GM12878 (cell line): ENCODE measurements at regions not wholly inside any gene's neighbourhood (a gene's known extent, or its start where the extent isn't known, plus 50 kb on each side); places are given as distances from the start of the nearest gene placed in this dataset.

Source experiments
- EZH2 ChIP-seq: IDR thresholded peaks from 2 replicates; pipeline ENCODE4 v1.6.1; 2012; ENCODE audit warnings: low read depth, mild to moderate bottlenecking, control low read depth, inconsistent platforms, low read length, borderline replicate concordance; ENCODE audit not compliant: control insufficient read depth
- GABPA ChIP-seq: IDR thresholded peaks from 2 replicates; pipeline ENCODE4 v1.6.1; 2014; ENCODE audit warnings: antibody characterized with exemption, low read depth, mild to moderate bottlenecking, inconsistent platforms
- HDAC6 ChIP-seq: fragments of 200-600 bp; sonication (generic); IDR thresholded peaks from one replicate; pipeline ENCODE4 v1.8.0; 2017; ENCODE audit warnings: antibody characterized with exemption; ENCODE audit not compliant: unreplicated experiment
- NR2C2 ChIP-seq: IDR thresholded peaks from 2 replicates; pipeline ENCODE4 v1.6.1; 2011; ENCODE audit warnings: borderline replicate concordance, low read depth; ENCODE audit not compliant: control insufficient read depth, insufficient read length
- POLR2A ChIP-seq: IDR thresholded peaks from 2 replicates; pipeline ENCODE4 v1.6.1; 2011; ENCODE audit warnings: low read depth, mild to moderate bottlenecking, low read length
- TF ChIP-seq, protein P1 (sequence below): IDR thresholded peaks from 2 replicates; pipeline ENCODE4 v1.6.1; 2012; ENCODE audit warnings: low read length, inconsistent platforms
- TF ChIP-seq, protein P2 (sequence below), 3 experiments: IDR thresholded peaks in 2 of 3; conservative IDR thresholded peaks in 1 of 3; 2 replicates each; pipeline ENCODE4 v1.5.1; 2011; ENCODE audit warnings: low read depth in 3 of 3, low read length in 3 of 3, mild to moderate bottlenecking in 3 of 3, control low read depth in 2 of 3, moderate library complexity in 2 of 3, inconsistent platforms in 1 of 3, mixed read lengths in 1 of 3; ENCODE audit not compliant: control insufficient read depth in 2 of 3, insufficient read depth in 1 of 3; ENCODE audit errors: extremely low read depth in 1 of 3
- TF ChIP-seq, protein P3 (sequence below): IDR thresholded peaks from 2 replicates; pipeline ENCODE4 v1.6.1; 2012; ENCODE audit warnings: low read depth, low read length, improper control_type of control experiment

DNA sequence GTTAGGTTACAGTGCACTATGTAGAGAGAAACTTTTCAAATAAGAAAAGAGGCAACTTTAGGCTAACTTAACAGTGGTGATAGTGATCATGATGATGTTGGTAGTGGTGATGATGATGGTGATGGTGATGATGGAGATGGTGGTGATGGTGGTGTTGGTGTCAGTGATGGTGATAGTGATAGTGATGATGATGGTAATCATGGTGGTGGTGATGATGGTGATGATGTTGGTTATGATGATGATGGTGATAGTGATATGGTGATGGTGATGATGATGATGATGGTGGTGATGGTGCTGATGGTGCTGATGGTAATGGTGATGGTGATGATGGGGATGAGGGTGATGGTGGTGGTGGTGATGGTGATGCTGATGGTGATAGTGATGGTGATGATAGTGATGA, 107.4 kb downstream of the DLL1 start:
- TF ChIP-seq EZH2 (no peak), HDAC6 (no peak), NR2C2 (no peak), POLR2A (no peak), GABPA (no peak)
- TF ChIP-seq, protein P1, sequence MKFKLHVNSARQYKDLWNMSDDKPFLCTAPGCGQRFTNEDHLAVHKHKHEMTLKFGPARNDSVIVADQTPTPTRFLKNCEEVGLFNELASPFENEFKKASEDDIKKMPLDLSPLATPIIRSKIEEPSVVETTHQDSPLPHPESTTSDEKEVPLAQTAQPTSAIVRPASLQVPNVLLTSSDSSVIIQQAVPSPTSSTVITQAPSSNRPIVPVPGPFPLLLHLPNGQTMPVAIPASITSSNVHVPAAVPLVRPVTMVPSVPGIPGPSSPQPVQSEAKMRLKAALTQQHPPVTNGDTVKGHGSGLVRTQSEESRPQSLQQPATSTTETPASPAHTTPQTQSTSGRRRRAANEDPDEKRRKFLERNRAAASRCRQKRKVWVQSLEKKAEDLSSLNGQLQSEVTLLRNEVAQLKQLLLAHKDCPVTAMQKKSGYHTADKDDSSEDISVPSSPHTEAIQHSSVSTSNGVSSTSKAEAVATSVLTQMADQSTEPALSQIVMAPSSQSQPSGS, result no peak
- TF ChIP-seq, protein P2, sequence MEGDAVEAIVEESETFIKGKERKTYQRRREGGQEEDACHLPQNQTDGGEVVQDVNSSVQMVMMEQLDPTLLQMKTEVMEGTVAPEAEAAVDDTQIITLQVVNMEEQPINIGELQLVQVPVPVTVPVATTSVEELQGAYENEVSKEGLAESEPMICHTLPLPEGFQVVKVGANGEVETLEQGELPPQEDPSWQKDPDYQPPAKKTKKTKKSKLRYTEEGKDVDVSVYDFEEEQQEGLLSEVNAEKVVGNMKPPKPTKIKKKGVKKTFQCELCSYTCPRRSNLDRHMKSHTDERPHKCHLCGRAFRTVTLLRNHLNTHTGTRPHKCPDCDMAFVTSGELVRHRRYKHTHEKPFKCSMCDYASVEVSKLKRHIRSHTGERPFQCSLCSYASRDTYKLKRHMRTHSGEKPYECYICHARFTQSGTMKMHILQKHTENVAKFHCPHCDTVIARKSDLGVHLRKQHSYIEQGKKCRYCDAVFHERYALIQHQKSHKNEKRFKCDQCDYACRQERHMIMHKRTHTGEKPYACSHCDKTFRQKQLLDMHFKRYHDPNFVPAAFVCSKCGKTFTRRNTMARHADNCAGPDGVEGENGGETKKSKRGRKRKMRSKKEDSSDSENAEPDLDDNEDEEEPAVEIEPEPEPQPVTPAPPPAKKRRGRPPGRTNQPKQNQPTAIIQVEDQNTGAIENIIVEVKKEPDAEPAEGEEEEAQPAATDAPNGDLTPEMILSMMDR (IDR thresholded peaks at IDR 0.05 in 2 of 3, conservative IDR thresholded peaks at IDR 0.05 in 1 of 3; ENCODE audit: control insufficient read depth in 2 of 3, extremely low read depth in 1 of 3, insufficient read depth in 1 of 3, low read depth in 3 of 3, low read length in 3 of 3), result no peak
- TF ChIP-seq, protein P3, sequence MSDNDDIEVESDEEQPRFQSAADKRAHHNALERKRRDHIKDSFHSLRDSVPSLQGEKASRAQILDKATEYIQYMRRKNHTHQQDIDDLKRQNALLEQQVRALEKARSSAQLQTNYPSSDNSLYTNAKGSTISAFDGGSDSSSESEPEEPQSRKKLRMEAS, result no peak
